Tibial nerve (tissue), 4 donors: ENCODE measurements at regions not wholly inside any gene's neighbourhood (a gene's known extent, or its start where the extent isn't known, plus 50 kb on each side); places are given as distances from the start of the nearest gene placed in this dataset.
A peak's percentile ranks its signal among the peaks of the same experiment; 100 is the strongest.
"Not testable (repeated sequence)": the region's sequence is repeated elsewhere in the genome, so short reads cannot be mapped to it uniquely, and the experiment has no call there.

Experiments
- DNase-seq, 2 donors: peaks; one replicate each; pipeline ENCODE4 v3.0.0-alpha.2; 2019; ENCODE audit warnings: low spot score in 2 of 2
- H3K27ac ChIP-seq, 4 donors: fragments of 200-600 bp; sonication (generic) in 3 of 4; one replicate each; pipeline ENCODE4 v1.5.1; 2017 to 2019; ENCODE audit warnings: mild to moderate bottlenecking in 1 of 4
- H3K27me3 ChIP-seq, 2 donors: fragments of 200-600 bp; sonication (generic) in 1 of 2; one replicate each; pipeline versions ENCODE4 v1.5.1 to v1.6.0; 2017 to 2019
- H3K36me3 ChIP-seq, 3 donors: fragments of 200-600 bp; sonication (generic); one replicate each; pipeline ENCODE4 v1.5.1; 2018 to 2019
- H3K4me1 ChIP-seq, 4 donors: fragments of 200-600 bp; sonication (generic) in 3 of 4; one replicate each; pipeline ENCODE4 v1.5.1; 2017 to 2019
- H3K4me3 ChIP-seq, 4 donors: fragments of 200-600 bp; sonication (generic) in 3 of 4; one replicate each; pipeline ENCODE4 v1.5.1; 2017 to 2019; ENCODE audit warnings: mild to moderate bottlenecking in 1 of 4, moderate library complexity in 1 of 4
- H3K9me3 ChIP-seq, 4 donors: fragments of 200-600 bp; sonication (generic) in 3 of 4; one replicate each; pipeline ENCODE4 v1.5.1; 2017 to 2019
- CTCF ChIP-seq, 5 experiments: fragments of 200-600 bp in 3 of 5; fragments of 450-650 bp in 2 of 5; sonication (generic) in 3 of 5; IDR thresholded peaks; one replicate each; pipeline ENCODE4 v1.5.1; 2016 to 2019; ENCODE audit warnings: antibody characterized with exemption in 5 of 5, mild to moderate bottlenecking in 3 of 5, moderate library complexity in 2 of 5
- EP300 ChIP-seq, 2 donors: sonication (generic); formaldehyde crosslinking; IDR thresholded peaks; one replicate each; pipeline ENCODE4 v1.6.1; 2017; ENCODE audit warnings: antibody characterized with exemption in 2 of 2, mild to moderate bottlenecking in 1 of 2
- POLR2A ChIP-seq, 2 donors: fragments of 450-650 bp; IDR thresholded peaks; one replicate each; pipeline ENCODE4 v1.6.1; 2017; ENCODE audit warnings: antibody characterized with exemption in 2 of 2, mild to moderate bottlenecking in 2 of 2, moderate library complexity in 2 of 2
- WGBS, 2 donors: methylation state at CpG; one replicate each; pipeline ENCODE4 v1.1.5; 2018; 5-methylcytosine and 5-hydroxymethylcytosine counted together

DNA sequence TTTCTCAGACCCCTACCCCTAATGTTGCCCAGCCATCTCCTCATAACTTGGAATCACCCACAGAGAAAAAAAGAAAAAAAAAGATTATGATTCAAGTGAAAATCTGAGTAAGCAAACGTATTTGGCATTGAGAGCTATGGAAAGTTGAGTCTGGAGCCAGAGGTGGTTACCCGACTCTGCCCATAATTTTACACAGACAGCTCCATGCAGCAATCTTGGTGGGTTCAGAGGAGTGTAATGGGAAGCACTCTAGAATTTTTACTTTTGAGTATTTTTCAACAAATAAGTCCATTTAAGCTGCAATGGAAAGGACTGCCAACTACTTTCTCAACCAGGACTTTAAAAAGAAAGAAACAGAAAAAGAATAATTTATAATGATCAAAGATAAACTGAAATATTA lies 62.7 kb downstream of the ZC3H11B start:
- DNase-seq: no peak
- H3K27ac ChIP-seq: no peak overlapping the region
- no peak overlapping the region for H3K4me3 ChIP-seq
- H3K9me3 ChIP-seq: no peaks in the 10 kb centered on the region
- TF ChIP-seq EP300 (IDR thresholded peaks at IDR 0.05): no peak
- no peaks in the 10 kb centered on the region for H3K36me3 ChIP-seq
- H3K27me3 ChIP-seq: no peaks in the 10 kb centered on the region
- WGBS, 2 donors: 63 to 76% methylated on average over 2 of the region's 2 CpGs
- H3K4me1 ChIP-seq: peaks cover 0 to 16% (median under 1%) of the 10 kb centered on the region in 4 donors

DNA sequence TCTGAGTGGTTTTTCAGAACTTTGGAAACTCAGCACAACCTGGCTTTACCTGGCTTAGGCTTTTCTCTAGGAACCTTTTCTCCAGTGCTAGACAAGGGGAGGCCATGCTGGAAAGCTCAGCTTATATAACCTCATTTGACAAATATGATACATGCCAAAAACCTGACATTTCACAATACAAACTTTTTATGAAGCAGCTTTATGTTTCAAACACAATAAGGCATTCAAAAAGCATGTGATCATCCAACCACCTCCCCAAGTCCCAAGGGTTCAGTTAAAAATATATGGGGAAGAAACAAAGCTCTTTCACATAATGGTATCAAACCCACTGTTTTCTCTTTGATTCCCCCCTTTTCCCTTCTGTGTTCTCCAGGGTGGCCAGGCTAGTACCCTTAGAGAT lies 63.7 kb downstream of the ZC3H11B start:
- H3K4me1 ChIP-seq: peaks cover 0 to 15% (median 0%) of the 10 kb centered on the region in 4 donors
- no peaks in the 10 kb centered on the region for H3K9me3 ChIP-seq
- no peak for DNase-seq
- H3K36me3 ChIP-seq: no peaks in the 10 kb centered on the region
- H3K27me3 ChIP-seq: no peaks in the 10 kb centered on the region
- no peak for TF ChIP-seq CTCF (IDR thresholded peaks at IDR 0.05)
- TF ChIP-seq POLR2A (IDR thresholded peaks at IDR 0.05): no peak
- no peak for TF ChIP-seq EP300 (IDR thresholded peaks at IDR 0.05)
- no peak overlapping the region for H3K4me3 ChIP-seq
- no peak overlapping the region for H3K27ac ChIP-seq

DNA sequence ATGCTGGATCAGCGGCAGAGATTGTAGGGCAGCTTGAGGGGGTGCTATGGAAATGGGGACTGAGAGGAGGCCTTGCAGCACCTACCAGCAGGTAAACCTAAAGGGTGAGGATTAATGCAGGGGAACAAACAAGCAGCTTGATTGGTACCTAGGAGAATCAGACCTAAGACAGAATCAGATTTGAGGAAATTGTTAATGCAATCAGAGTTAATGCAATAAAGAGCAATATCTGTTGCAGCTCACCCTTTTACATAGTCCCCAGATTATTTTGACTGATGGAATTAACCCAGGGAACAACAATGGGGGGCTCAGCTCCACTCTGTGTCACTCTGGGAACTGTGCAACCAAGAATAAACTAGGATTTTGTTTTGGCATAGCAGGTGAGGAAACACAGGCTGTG lies 64.5 kb downstream of the ZC3H11B start:
- Histone ChIP-seq H3K27me3 (no peaks in the 10 kb centered on the region), H3K36me3 (no peaks in the 10 kb centered on the region), H3K4me1 (peaks cover 0 to 12% (median 0%) of the 10 kb centered on the region in 4 donors), H3K9me3 (no peaks in the 10 kb centered on the region), H3K27ac (no peak overlapping the region), H3K4me3 (no peak overlapping the region)
- 88 to 95% methylated on average over 1 of the region's 1 CpG for WGBS, 2 donors
- no peak for DNase-seq
- TF ChIP-seq CTCF (IDR thresholded peaks at IDR 0.05) (no peak), POLR2A (IDR thresholded peaks at IDR 0.05) (no peak), EP300 (IDR thresholded peaks at IDR 0.05) (no peak)

DNA sequence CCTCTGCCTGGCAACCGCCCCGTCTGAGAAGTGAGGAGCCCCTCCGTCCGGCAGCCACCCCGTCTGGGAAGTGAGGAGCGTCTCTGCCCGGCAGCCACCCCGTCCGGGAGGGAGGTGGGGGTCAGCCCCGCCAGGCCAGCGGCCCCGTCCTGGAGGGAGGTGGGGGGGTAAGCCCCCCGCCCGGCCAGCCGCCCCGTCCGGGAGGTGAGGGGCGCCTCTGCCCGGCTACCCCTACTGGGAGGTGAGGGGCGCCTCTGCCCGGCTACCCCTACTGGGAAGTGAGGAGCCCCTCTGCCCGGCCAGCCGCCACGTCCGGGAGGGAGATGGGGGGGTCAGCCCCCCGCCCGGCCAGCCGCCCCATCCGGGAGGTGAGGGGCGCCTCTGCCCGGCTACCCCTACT lies 67.1 kb downstream of the ZC3H11B start:
- peaks cover 0 to 12% (median 0%) of the 10 kb centered on the region in 4 donors for H3K4me1 ChIP-seq
- WGBS, 2 donors: no CpG with 5 or more reads among the region's 31 CpGs
- not testable (repeated sequence) for DNase-seq, H3K27ac ChIP-seq, H3K36me3 ChIP-seq, H3K9me3 ChIP-seq, H3K4me3 ChIP-seq, H3K27me3 ChIP-seq

DNA sequence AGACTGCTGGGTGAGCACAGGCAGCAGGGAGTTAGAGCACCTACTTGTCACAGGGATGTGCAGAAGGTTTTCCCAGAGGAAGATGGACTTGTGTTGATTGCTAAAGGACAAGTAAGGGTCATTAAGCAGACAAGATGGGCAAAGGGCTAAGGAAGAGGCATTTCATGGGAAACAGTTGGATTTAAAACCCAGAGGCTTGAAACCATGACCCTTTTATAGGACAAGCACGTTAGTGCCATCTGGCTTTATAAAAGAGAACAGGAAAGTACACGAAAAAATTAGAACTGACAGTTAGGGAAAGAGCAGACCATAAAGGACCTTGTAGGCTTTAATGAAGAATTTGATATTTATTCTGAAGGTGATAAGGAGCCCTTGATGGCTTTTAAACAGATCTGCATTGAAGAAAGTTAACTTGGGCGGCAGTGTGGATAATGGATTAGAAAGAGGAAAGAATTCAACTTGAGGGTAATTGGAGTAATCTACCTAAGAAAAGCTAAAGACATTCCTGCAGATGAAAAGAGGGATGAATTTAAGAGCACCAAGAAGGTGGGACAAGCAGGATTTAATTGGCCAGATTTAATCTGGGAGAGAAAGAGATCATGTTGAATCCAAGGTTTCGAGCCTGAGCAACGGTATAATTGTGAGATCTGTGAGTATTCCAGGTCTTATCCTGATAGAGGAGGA lies 68.6 kb downstream of the ZC3H11B start:
- H3K4me1 ChIP-seq: peaks cover 0 to 4% (median 0%) of the 10 kb centered on the region in 4 donors
- no peak for DNase-seq
- WGBS, 2 donors: 70 to 77% methylated on average over 5 of the region's 5 CpGs
- no peaks in the 10 kb centered on the region for H3K27me3 ChIP-seq
- no peak overlapping the region for H3K27ac ChIP-seq
- H3K9me3 ChIP-seq: no peaks in the 10 kb centered on the region
- peak in 3 of 5 experiments; percentile 9 to 33 (median 14) for TF ChIP-seq CTCF (IDR thresholded peaks at IDR 0.05)
- TF ChIP-seq EP300 (IDR thresholded peaks at IDR 0.05): no peak
- H3K36me3 ChIP-seq: no peaks in the 10 kb centered on the region
- H3K4me3 ChIP-seq: no peak overlapping the region

GRCh38 chr1:219542828-219543518 lies 69.9 kb downstream of the ZC3H11B start:
- Histone ChIP-seq H3K27me3 (no peaks in the 10 kb centered on the region), H3K9me3 (no peaks in the 10 kb centered on the region)

More at GRCh38 chr1:219542828-219543518, 69.9 kb downstream of the ZC3H11B start:
- Histone ChIP-seq H3K27ac (no peak overlapping the region), H3K36me3 (no peaks in the 10 kb centered on the region), H3K4me1 (no peaks in the 10 kb centered on the region), H3K4me3 (no peak overlapping the region)
- TF ChIP-seq CTCF (IDR thresholded peaks at IDR 0.05) (no peak), EP300 (IDR thresholded peaks at IDR 0.05) (no peak), POLR2A (IDR thresholded peaks at IDR 0.05) (no peak)
- WGBS, 2 donors: 84 to 86% methylated on average over 5 of the region's 5 CpGs
- DNase-seq: no peak
